Thyroid gland (tissue), 4 donors: ENCODE measurements at regions not wholly inside any gene's neighbourhood (a gene's known extent, or its start where the extent isn't known, plus 50 kb on each side); places are given as distances from the start of the nearest gene placed in this dataset.

Source experiments
- DNase-seq, 2 donors: peaks; one replicate each; pipeline ENCODE4 v3.0.0-alpha.2; 2019
- H3K27ac ChIP-seq, 3 donors: fragments of 200-600 bp; sonication (generic); 1 replicate in 2 of 3; 2 replicates in 1 of 3; pipeline ENCODE4 v1.5.1; 2016 to 2019; ENCODE audit warnings: mild to moderate bottlenecking in 1 of 3, moderate library complexity in 1 of 3
- H3K27me3 ChIP-seq: fragments of 200-600 bp; sonication (generic); one replicate; pipeline ENCODE4 v1.5.1; 2019
- H3K36me3 ChIP-seq, 2 donors: fragments of 200-600 bp; sonication (generic); one replicate each; pipeline ENCODE4 v1.5.1; 2016 to 2019
- H3K4me1 ChIP-seq, 2 donors: fragments of 200-600 bp; sonication (generic); one replicate each; pipeline ENCODE4 v1.5.1; 2017 to 2019
- H3K4me3 ChIP-seq, 3 donors: fragments of 200-600 bp; sonication (generic); replicated peaks in 1 of 3; 1 replicate in 2 of 3; 2 replicates in 1 of 3; pipeline ENCODE4 v1.5.1; 2016; ENCODE audit warnings: mild to moderate bottlenecking in 1 of 3
- H3K9me3 ChIP-seq: fragments of 200-600 bp; sonication (generic); one replicate; pipeline ENCODE4 v1.5.1; 2017
- POLR2A ChIP-seq, 2 donors: fragments of 450-650 bp; IDR thresholded peaks; one replicate each; pipeline ENCODE4 v1.6.1; 2017; ENCODE audit warnings: antibody characterized with exemption in 2 of 2, mild to moderate bottlenecking in 2 of 2, moderate library complexity in 1 of 2
- WGBS, 2 donors: methylation state at CpG; one replicate each; pipeline ENCODE4 v1.1.5; 2017; 5-methylcytosine and 5-hydroxymethylcytosine counted together
- intact Hi-C: fragments of 100-400 bp; cut with DNase I; formaldehyde crosslinking; loops from one replicate; pipeline ENCODE4 v1.15.1; 2023
- TF ChIP-seq, protein P1 (sequence below), 6 experiments: fragments of 200-600 bp in 3 of 6; fragments of 450-650 bp in 3 of 6; sonication (generic) in 3 of 6; IDR thresholded peaks; one replicate each; pipeline ENCODE4 v1.5.1; 2016 to 2019; ENCODE audit warnings: antibody characterized with exemption in 6 of 6, mild to moderate bottlenecking in 2 of 6, inconsistent platforms in 1 of 6, moderate library complexity in 1 of 6

DNA sequence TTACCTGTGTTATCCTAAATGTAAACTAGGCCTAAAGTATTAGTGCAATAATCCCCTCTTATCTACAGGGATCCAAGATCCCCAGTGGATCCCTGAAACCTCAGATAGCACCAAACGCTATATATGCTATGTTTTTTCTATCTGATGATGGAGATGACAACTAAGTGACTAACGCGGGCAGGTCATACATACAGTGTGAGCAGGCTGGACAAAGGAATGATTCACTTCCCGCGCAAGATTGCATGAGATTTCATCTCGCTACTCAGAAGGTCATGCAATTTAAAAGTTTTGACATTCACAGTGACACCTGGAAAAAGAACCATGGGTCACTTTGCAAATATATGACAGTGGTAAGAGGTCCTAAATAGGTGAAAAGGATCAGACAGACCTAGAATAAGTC is 875.9 kb downstream of the HACE1 start:
- intact Hi-C loops, result no loop called here
- H3K4me3 ChIP-seq, result no peak overlapping the region
- H3K36me3 ChIP-seq, result no peaks in the 10 kb centered on the region
- H3K4me1 ChIP-seq, result no peaks in the 10 kb centered on the region
- TF ChIP-seq POLR2A (IDR thresholded peaks at IDR 0.05), result no peak
- DNase-seq, result no peak
- WGBS, 2 donors, result 88 to 91% methylated on average over 6 of the region's 6 CpGs
- no peak overlapping the region for H3K27ac ChIP-seq
- no peaks in the 10 kb centered on the region for H3K27me3 ChIP-seq
- H3K9me3 ChIP-seq, result no peaks in the 10 kb centered on the region

DNA sequence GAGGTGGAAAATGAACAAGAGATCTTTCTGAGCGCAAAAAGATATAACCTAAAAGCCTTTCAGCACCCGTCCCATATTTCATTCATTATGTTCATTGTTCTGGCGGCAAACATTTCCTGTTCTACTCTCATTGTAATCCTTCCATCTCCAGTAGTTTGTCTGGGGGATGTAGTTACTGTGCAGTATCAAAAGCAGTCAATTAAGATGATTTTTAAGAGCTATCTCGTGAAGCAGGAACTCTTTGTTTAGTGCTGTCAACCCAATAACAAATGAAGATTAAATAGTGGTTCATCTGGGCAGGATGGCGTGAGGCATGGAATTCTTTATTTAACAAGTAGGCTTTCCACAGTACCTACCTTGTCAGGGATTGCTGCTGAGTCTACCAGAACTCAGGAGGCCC is 876.7 kb downstream of the HACE1 start:
- no peak overlapping the region for H3K27ac ChIP-seq

DNA sequence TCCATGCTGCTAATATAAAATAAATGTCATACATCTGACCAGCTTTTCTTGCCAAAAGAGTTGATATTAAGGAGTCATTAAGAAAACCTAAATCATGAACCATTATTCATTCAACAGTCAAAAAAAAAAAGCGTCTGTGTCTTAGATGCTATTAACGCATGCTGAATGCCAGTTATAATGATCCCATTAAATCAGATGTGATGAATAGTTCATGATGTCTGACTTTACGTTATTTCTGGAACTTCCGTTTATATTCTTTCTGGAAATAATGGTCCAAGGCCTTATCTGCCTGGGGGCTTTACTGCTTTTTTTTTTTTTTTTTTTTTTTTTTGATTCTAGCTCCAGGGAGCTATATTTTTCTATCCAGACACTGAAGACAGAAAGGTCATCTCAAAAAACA is 877.1 kb downstream of the HACE1 start:
- WGBS, 2 donors, result 76 to 80% methylated on average over 4 of the region's 4 CpGs
- TF ChIP-seq POLR2A (IDR thresholded peaks at IDR 0.05), result no peak
- TF ChIP-seq, protein P1, sequence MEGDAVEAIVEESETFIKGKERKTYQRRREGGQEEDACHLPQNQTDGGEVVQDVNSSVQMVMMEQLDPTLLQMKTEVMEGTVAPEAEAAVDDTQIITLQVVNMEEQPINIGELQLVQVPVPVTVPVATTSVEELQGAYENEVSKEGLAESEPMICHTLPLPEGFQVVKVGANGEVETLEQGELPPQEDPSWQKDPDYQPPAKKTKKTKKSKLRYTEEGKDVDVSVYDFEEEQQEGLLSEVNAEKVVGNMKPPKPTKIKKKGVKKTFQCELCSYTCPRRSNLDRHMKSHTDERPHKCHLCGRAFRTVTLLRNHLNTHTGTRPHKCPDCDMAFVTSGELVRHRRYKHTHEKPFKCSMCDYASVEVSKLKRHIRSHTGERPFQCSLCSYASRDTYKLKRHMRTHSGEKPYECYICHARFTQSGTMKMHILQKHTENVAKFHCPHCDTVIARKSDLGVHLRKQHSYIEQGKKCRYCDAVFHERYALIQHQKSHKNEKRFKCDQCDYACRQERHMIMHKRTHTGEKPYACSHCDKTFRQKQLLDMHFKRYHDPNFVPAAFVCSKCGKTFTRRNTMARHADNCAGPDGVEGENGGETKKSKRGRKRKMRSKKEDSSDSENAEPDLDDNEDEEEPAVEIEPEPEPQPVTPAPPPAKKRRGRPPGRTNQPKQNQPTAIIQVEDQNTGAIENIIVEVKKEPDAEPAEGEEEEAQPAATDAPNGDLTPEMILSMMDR (IDR thresholded peaks at IDR 0.05), result no peak
- Histone ChIP-seq H3K9me3 (no peaks in the 10 kb centered on the region), H3K36me3 (no peaks in the 10 kb centered on the region), H3K4me1 (no peaks in the 10 kb centered on the region), H3K4me3 (no peak overlapping the region), H3K27me3 (no peaks in the 10 kb centered on the region), H3K27ac (no peak overlapping the region)
- intact Hi-C loops, result no loop called here
- no peak for DNase-seq

More for the DNA sequence above, 876.7 kb downstream of the HACE1 start:
- Histone ChIP-seq H3K27me3 (no peaks in the 10 kb centered on the region), H3K36me3 (no peaks in the 10 kb centered on the region), H3K4me1 (no peaks in the 10 kb centered on the region), H3K9me3 (no peaks in the 10 kb centered on the region), H3K4me3 (no peak overlapping the region)
- TF ChIP-seq POLR2A (IDR thresholded peaks at IDR 0.05), result no peak
- TF ChIP-seq, protein P1 (IDR thresholded peaks at IDR 0.05), result no peak
- no peak for DNase-seq
- 50 to 69% methylated on average over 5 of the region's 5 CpGs for WGBS, 2 donors
- intact Hi-C loops, result no loop called here

DNA sequence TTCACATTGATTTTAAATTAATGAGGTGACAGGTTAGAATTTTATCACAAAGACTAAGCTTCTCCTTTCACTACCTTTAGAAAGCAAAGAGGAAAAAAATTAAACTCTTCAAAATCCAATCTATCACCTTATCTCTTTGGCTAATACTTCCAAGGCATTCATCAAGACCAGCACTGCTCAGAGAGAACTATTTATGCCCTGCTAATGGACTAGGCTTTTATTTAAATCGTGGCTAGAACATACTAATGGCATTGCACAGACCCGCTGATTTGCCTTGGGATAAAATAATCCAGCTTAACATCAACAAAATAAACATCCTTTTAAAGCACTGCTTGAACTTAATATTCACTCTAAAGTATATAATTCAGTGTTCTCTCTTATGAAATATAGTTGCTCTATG is 880.4 kb downstream of the HACE1 start:
- H3K4me1 ChIP-seq, result no peaks in the 10 kb centered on the region
- TF ChIP-seq, protein P1 (IDR thresholded peaks at IDR 0.05), result no peak
- no peak for TF ChIP-seq POLR2A (IDR thresholded peaks at IDR 0.05)
- no peaks in the 10 kb centered on the region for H3K36me3 ChIP-seq
- H3K27ac ChIP-seq, result no peak overlapping the region
- no peaks in the 10 kb centered on the region for H3K27me3 ChIP-seq
- 73 to 74% methylated on average over 2 of the region's 2 CpGs for WGBS, 2 donors
- H3K4me3 ChIP-seq, result no peak overlapping the region
- intact Hi-C loops, result no loop called here
- H3K9me3 ChIP-seq, result no peaks in the 10 kb centered on the region
- DNase-seq, result no peak

DNA sequence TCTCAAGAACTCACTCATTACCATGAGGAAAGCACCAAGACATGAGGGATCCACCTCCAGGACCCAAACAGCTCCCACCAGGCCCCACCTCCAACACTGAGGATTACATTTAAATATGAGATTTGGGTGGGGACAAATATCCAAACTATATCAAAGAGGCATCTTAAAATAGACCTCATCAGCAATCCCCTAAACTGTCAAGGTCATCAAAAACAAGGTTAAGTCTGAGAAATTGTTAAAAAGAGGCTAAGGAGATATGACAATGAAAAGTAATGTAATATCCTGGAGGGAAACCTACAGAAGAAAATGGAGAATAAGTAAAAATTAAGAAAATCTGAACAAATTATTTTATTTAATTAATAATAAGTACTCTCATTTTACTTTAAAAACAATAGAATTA is 922.3 kb downstream of the HACE1 start:
- TF ChIP-seq, protein P1 (IDR thresholded peaks at IDR 0.05), result no peak
- TF ChIP-seq POLR2A (IDR thresholded peaks at IDR 0.05), result no peak
- no peak for DNase-seq
- no peaks in the 10 kb centered on the region for H3K36me3 ChIP-seq
- no peaks in the 10 kb centered on the region for H3K27me3 ChIP-seq
- no peaks in the 10 kb centered on the region for H3K9me3 ChIP-seq
- intact Hi-C loops, result no loop called here
- H3K4me1 ChIP-seq, result no peaks in the 10 kb centered on the region
- no peak overlapping the region for H3K27ac ChIP-seq
- H3K4me3 ChIP-seq, result no peak overlapping the region

DNA sequence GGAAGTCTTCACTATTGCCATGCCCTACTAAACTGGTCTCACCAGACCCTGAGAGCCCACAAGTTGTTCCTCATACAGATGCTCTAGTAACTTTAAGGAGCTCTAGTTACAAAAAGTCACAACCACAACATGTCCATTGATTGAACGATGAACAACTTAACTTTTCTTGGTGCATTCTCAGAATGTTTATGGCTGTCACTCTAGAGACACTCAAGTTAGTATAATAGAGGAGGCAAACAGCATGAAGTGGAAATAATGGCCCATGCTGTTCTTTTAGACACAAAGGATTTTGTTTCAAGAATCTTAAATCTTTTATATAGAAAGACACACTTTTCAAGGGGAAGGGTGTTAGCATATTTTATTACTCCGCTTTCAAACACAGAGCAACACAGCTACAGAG is 934.4 kb downstream of the HACE1 start:
- WGBS, 2 donors, result 49 to 50% methylated on average over 2 of the region's 2 CpGs

More for the DNA sequence above, 934.4 kb downstream of the HACE1 start:
- DNase-seq, result no peak
- Histone ChIP-seq H3K4me1 (no peaks in the 10 kb centered on the region), H3K27ac (no peak overlapping the region), H3K27me3 (no peaks in the 10 kb centered on the region), H3K36me3 (no peaks in the 10 kb centered on the region), H3K9me3 (no peaks in the 10 kb centered on the region), H3K4me3 (no peak overlapping the region)
- no peak for TF ChIP-seq POLR2A (IDR thresholded peaks at IDR 0.05)
- TF ChIP-seq, protein P1 (IDR thresholded peaks at IDR 0.05), result no peak
- intact Hi-C loops, result no loop called here
